Kidney (tissue), 13 donors: ENCODE measurements at regions not wholly inside any gene's neighbourhood (a gene's known extent, or its start where the extent isn't known, plus 50 kb on each side); places are given as distances from the start of the nearest gene placed in this dataset.

Experiments used
- DNase-seq, 5 donors: peaks; one replicate each; pipeline ENCODE4 v3.0.0-alpha.2; 2013 to 2020
- FAIRE-seq: peaks from 2 replicates; lab custom pipeline; 2012; peaks lifted over from hg19 to GRCh38; lab: Jason Lieb, UNC
- H3K27ac ChIP-seq, 2 donors: one replicate each; pipeline ENCODE4 v1.7.0; 2013; ENCODE audit warnings: low read depth in 2 of 2, low read length in 2 of 2, inconsistent platforms in 1 of 2
- H3K27me3 ChIP-seq: one replicate; pipeline ENCODE4 v1.7.1; 2013; ENCODE audit warnings: low read length, inconsistent platforms; ENCODE audit not compliant: control insufficient read depth, insufficient read depth
- H3K36me3 ChIP-seq, 3 donors: one replicate each; pipeline versions ENCODE4 v1.7.0 to v1.7.1; 2013; ENCODE audit warnings: low read length in 3 of 3, control low read depth in 1 of 3, inconsistent platforms in 1 of 3; ENCODE audit not compliant: insufficient read depth in 3 of 3, control insufficient read depth in 2 of 3
- H3K4me1 ChIP-seq, 3 donors: one replicate each; pipeline versions ENCODE4 v1.7.0 to v1.7.1; 2013; ENCODE audit warnings: low read length in 3 of 3, inconsistent platforms in 1 of 3, low read depth in 1 of 3; ENCODE audit not compliant: control insufficient read depth in 2 of 3, insufficient read depth in 2 of 3
- H3K4me3 ChIP-seq, 3 donors: one replicate each; pipeline versions ENCODE4 v1.7.0 to v1.8.1; 2013; ENCODE audit warnings: low read length in 3 of 3, control low read depth in 1 of 3, inconsistent platforms in 1 of 3
- H3K9ac ChIP-seq, 3 donors: one replicate each; pipeline versions ENCODE4 v1.7.0 to v1.7.1; 2013; ENCODE audit warnings: low read length in 3 of 3, control low read depth in 1 of 3, inconsistent platforms in 1 of 3
- H3K9me3 ChIP-seq, 3 donors: one replicate each; pipeline versions ENCODE4 v1.7.0 to v1.7.1; 2013; ENCODE audit warnings: low read length in 3 of 3, control low read depth in 1 of 3, inconsistent platforms in 1 of 3; ENCODE audit not compliant: control insufficient read depth in 2 of 3, insufficient read depth in 1 of 3
- intact Hi-C: fragments of 100-400 bp; cut with DNase I; formaldehyde crosslinking; loops from one replicate; pipeline ENCODE4 v1.11.1; 2022
- TF ChIP-seq, protein P1 (sequence below): IDR thresholded peaks from 3 replicates; pipeline ENCODE4 v1.5.1; 2012; ENCODE audit warnings: mild to moderate bottlenecking, moderate library complexity, borderline replicate concordance; ENCODE audit not compliant: insufficient read depth; ENCODE audit errors: extremely low read depth
- donor health status: control.
- donor health status: control.
- donor health status: control.
- donor health status: control.
- donor health status: control.
- donor health status: DM: yes; HTN: yes; CAD: no.
- donor health status: Normal renal cell carcinoma (clear cell type).

DNA sequence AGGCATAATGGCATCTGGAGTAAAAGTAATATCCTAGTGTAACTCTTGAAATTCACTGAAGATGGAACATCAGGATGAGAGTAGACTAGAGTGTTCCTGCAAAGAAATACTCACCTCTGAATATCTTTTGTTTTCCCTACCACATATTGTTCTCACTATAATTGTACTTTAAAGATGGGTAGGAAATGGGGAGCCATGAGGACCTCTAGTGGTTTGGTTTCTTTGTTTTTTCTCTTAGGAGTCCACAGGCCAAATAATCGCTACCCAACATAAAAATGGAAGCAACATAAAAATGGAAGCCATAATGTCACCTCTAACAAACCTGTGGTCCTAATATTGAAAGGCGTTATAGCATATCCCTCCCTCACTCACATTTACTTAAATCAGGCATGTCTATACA lies 2375.8 kb downstream of the MAT2B start:
- DNase-seq (no peak), FAIRE-seq (no peak)
- intact Hi-C loops, result no loop called here
- no peaks in the 10 kb centered on the region for H3K4me1 ChIP-seq
- no peaks in the 10 kb centered on the region for H3K36me3 ChIP-seq
- H3K27ac ChIP-seq, result no peak overlapping the region
- no peaks in the 10 kb centered on the region for H3K9me3 ChIP-seq
- no peak overlapping the region for H3K4me3 ChIP-seq
- H3K9ac ChIP-seq, result no peak overlapping the region
- TF ChIP-seq, protein P1, sequence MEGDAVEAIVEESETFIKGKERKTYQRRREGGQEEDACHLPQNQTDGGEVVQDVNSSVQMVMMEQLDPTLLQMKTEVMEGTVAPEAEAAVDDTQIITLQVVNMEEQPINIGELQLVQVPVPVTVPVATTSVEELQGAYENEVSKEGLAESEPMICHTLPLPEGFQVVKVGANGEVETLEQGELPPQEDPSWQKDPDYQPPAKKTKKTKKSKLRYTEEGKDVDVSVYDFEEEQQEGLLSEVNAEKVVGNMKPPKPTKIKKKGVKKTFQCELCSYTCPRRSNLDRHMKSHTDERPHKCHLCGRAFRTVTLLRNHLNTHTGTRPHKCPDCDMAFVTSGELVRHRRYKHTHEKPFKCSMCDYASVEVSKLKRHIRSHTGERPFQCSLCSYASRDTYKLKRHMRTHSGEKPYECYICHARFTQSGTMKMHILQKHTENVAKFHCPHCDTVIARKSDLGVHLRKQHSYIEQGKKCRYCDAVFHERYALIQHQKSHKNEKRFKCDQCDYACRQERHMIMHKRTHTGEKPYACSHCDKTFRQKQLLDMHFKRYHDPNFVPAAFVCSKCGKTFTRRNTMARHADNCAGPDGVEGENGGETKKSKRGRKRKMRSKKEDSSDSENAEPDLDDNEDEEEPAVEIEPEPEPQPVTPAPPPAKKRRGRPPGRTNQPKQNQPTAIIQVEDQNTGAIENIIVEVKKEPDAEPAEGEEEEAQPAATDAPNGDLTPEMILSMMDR, result no peak
- no peaks in the 10 kb centered on the region for H3K27me3 ChIP-seq

DNA sequence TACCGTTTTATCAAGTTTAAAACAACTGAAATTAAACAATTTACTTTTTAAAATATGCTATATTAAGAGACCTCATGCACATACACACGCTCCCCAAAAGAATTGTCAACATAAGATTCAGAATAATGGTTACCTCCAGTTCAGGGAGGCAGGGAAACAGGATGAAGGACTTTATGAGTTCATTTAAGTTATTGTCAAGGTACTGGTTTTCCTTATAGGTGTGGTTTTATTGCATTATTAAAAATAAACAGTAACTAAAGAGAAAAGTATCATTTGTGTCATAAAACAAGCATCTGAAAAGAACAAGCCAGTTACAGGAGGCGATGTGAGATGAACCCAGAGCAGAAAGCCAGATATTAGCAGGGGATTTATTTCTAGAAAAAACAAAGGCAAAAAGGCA lies 2376.7 kb downstream of the MAT2B start:
- DNase-seq (no peak), FAIRE-seq (no peak)
- Histone ChIP-seq H3K27me3 (no peaks in the 10 kb centered on the region), H3K27ac (no peak overlapping the region), H3K4me1 (no peaks in the 10 kb centered on the region), H3K9ac (no peak overlapping the region), H3K9me3 (no peaks in the 10 kb centered on the region), H3K4me3 (no peak overlapping the region), H3K36me3 (no peaks in the 10 kb centered on the region)
- intact Hi-C loops, result no loop called here
- TF ChIP-seq, protein P1, result no peak

DNA sequence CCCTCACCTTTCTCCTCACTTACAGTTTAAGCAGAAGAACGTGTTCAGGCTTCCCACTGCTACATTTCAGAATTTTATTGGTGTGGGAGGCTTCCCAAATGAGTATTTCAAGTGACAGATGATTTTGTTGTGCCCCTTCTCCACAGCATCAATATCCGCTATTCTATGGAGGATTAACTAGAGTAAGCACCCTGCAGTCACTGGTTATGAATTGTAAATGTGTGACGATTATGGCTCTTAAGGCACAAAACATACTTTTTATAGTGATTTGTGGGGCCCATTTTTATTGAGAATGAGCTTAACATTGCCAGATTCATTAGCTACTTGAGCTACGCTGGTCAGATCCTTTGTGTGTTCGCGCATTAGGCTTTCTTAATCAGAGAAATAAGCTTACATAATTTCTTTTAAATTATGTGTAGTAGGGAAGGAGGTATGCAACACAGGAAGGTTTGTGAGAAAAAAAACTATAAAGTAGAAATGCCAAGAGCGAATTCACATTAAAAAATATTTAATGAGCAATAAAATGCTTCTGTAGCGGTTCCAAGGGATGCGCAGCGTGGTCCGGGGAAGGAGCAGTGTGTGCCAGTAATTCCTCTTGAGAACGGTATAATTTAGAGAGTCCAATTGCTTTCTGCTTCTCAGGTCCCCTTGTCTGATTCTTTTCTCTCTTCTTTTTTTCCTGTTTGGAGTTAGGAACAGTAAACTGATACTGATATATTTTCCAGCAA lies 2380.4 kb downstream of the MAT2B start:
- no peak overlapping the region for H3K9ac ChIP-seq
- H3K9me3 ChIP-seq, result no peaks in the 10 kb centered on the region
- no peak overlapping the region for H3K4me3 ChIP-seq
- TF ChIP-seq, protein P1, result no peak
- DNase-seq (no peak), FAIRE-seq (no peak)
- no peaks in the 10 kb centered on the region for H3K36me3 ChIP-seq
- H3K4me1 ChIP-seq, result no peaks in the 10 kb centered on the region
- H3K27ac ChIP-seq, result no peak overlapping the region
- intact Hi-C loops, result no loop called here
- H3K27me3 ChIP-seq, result no peaks in the 10 kb centered on the region

DNA sequence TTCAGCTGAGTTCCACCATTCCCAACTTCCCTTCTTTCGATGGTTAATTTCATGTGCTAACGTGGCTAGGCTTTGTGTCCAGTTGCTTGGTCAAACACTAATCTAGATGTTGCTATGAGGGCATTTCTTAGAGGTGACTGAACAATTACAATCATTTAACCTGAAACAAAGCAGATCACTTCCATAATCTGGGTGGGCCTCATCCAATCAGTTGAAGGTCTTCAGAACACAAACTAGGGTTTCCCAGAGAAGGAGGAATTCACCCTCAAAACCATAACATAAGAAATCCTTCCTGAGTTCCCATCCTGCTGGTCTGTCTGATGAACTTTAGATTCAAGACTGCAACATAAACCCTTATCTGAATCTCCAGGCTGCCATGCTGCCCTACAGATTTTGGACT lies 2381.7 kb downstream of the MAT2B start:
- intact Hi-C loops, result no loop called here
- Histone ChIP-seq H3K4me1 (no peaks in the 10 kb centered on the region), H3K36me3 (no peaks in the 10 kb centered on the region), H3K9ac (no peak overlapping the region), H3K27me3 (no peaks in the 10 kb centered on the region), H3K4me3 (no peak overlapping the region), H3K27ac (no peak overlapping the region), H3K9me3 (no peaks in the 10 kb centered on the region)
- TF ChIP-seq, protein P1, result no peak
- DNase-seq (no peak), FAIRE-seq (no peak)
